Esophagus squamous epithelium (tissue), 5 donors: ENCODE measurements at regions not wholly inside any gene's neighbourhood (a gene's known extent, or its start where the extent isn't known, plus 50 kb on each side); places are given as distances from the start of the nearest gene placed in this dataset.
A peak's percentile ranks its signal among the peaks of the same experiment; 100 is the strongest.

ENCODE experiments used
- DNase-seq: peaks from one replicate; lab custom pipeline; 2025; lab: John Stamatoyannopoulos, UW
- H3K27ac ChIP-seq, 4 donors: fragments of 200-600 bp; sonication (generic); one replicate each; pipeline ENCODE4 v1.5.1; 2016 to 2019; ENCODE audit warnings: mild to moderate bottlenecking in 1 of 4
- H3K27me3 ChIP-seq, 4 donors: fragments of 200-600 bp; sonication (generic); 1 replicate in 3 of 4; 2 replicates in 1 of 4; pipeline versions ENCODE4 v1.5.1 to v1.6.0; 2017 to 2021; ENCODE audit warnings: antibody characterized with exemption in 1 of 4
- H3K36me3 ChIP-seq, 3 donors: fragments of 200-600 bp; sonication (generic); one replicate each; pipeline ENCODE4 v1.5.1; 2016 to 2019
- H3K4me1 ChIP-seq, 3 donors: fragments of 200-600 bp; sonication (generic); one replicate each; pipeline ENCODE4 v1.5.1; 2017 to 2019
- H3K4me3 ChIP-seq, 4 donors: fragments of 200-600 bp; sonication (generic); 1 replicate in 3 of 4; 2 replicates in 1 of 4; pipeline ENCODE4 v1.5.1; 2016 to 2019; ENCODE audit warnings: mild to moderate bottlenecking in 2 of 4, moderate library complexity in 1 of 4
- H3K9me3 ChIP-seq, 3 donors: fragments of 200-600 bp; sonication (generic); one replicate each; pipeline ENCODE4 v1.5.1; 2016 to 2019
- POLR2A ChIP-seq, 4 donors: fragments of 450-650 bp; IDR thresholded peaks; one replicate each; pipeline ENCODE4 v1.6.1; 2017; ENCODE audit warnings: antibody characterized with exemption in 4 of 4, mild to moderate bottlenecking in 4 of 4, moderate library complexity in 3 of 4
- WGBS, 2 donors: methylation state at CpG; one replicate each; pipeline ENCODE4 v1.1.5; 2018; 5-methylcytosine and 5-hydroxymethylcytosine counted together
- intact Hi-C: fragments of 100-400 bp; cut with DNase I; formaldehyde crosslinking; loops from one replicate; pipeline ENCODE4 v1.15.0; 2022
- TF ChIP-seq, protein P1 (sequence below), 6 experiments: fragments of 450-650 bp in 4 of 6; fragments of 200-600 bp in 2 of 6; sonication (generic) in 2 of 6; IDR thresholded peaks; one replicate each; pipeline ENCODE4 v1.5.1; 2016 to 2019; ENCODE audit warnings: antibody characterized with exemption in 6 of 6, mild to moderate bottlenecking in 4 of 6, moderate library complexity in 4 of 6
- donor health status: DM: yes; HTN: yes; CAD: no.

DNA sequence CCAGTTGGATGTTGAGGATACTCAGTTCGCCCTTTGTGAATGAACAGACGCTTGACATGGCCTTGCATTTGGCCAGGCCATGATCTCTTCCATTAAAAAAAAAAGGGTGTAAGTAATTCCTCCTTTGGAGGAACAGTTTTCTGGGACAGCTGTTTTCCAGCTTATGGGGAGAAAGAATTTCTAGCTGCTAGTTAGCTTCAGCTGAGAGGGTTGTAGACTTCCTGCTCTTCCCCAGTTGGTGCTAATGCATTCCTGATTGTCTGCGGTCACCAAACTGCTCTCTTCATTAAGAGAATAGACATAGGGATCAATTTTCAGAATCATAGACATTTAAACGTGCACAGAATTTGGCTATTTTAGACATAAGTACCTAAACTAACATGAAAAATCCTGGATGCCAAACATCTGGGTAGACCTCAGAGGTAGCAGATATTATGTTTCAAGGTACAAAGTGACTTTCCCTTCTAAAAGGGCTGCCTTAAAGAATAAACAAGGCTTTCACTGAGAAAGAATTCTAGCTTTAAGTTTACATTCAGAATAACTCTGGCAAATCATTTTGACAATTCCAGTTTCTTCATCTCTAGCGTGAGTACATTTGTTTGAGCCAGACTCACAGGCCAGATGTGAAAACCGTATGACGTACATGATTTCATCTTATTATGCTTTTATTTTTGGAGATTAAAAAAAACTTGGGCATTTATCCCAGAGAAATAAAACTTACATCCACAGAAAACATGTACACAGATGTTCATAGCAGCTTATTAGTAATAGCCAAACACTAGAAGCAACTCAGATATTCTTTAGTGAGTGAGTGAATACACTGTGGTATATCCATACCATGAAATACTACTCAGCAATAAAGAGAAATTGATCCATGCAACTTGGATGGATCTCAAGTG lies 71.2 kb downstream of the MAIP1 start:
- intact Hi-C loops, result no loop called here
- Histone ChIP-seq H3K9me3 (no peaks in the 10 kb centered on the region), H3K4me3 (no peak overlapping the region), H3K27me3 (no peaks in the 10 kb centered on the region), H3K4me1 (no peaks in the 10 kb centered on the region), H3K36me3 (no peaks in the 10 kb centered on the region), H3K27ac (peak overlapping the region in 2 of 4 donors; percentile 34)
- DNase-seq, result no peak
- TF ChIP-seq POLR2A (IDR thresholded peaks at IDR 0.05), result no peak
- TF ChIP-seq, protein P1, sequence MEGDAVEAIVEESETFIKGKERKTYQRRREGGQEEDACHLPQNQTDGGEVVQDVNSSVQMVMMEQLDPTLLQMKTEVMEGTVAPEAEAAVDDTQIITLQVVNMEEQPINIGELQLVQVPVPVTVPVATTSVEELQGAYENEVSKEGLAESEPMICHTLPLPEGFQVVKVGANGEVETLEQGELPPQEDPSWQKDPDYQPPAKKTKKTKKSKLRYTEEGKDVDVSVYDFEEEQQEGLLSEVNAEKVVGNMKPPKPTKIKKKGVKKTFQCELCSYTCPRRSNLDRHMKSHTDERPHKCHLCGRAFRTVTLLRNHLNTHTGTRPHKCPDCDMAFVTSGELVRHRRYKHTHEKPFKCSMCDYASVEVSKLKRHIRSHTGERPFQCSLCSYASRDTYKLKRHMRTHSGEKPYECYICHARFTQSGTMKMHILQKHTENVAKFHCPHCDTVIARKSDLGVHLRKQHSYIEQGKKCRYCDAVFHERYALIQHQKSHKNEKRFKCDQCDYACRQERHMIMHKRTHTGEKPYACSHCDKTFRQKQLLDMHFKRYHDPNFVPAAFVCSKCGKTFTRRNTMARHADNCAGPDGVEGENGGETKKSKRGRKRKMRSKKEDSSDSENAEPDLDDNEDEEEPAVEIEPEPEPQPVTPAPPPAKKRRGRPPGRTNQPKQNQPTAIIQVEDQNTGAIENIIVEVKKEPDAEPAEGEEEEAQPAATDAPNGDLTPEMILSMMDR (IDR thresholded peaks at IDR 0.05), result no peak
- 81 to 82% methylated on average over 5 to 7 of the region's 7 CpGs for WGBS, 2 donors

DNA sequence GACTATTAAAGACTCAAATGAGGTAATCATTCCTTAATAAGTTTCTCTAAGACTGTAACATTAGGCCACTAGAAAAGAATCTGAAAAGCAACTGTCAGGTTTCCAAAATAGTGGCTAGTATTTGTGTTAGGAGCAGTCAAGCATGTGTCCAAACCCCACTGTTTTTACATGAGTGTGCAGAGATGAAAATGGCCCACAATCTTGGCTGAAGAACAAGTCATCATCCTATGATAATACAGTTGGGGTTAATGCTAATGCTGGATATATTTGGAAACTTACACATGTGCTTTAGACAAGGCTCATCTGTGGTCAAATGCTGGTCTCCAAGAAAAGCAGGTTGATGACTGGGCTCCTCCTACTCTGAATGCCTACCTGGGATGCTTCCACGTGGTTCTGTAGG lies 73.6 kb downstream of the MAIP1 start:
- intact Hi-C loops, result no loop called here
- Histone ChIP-seq H3K36me3 (no peaks in the 10 kb centered on the region), H3K4me3 (no peak overlapping the region), H3K27me3 (no peaks in the 10 kb centered on the region), H3K9me3 (no peaks in the 10 kb centered on the region), H3K27ac (no peak overlapping the region), H3K4me1 (no peaks in the 10 kb centered on the region)
- DNase-seq, result no peak
- TF ChIP-seq, protein P1 (IDR thresholded peaks at IDR 0.05), result no peak
- TF ChIP-seq POLR2A (IDR thresholded peaks at IDR 0.05), result no peak
- WGBS, 2 donors, result 65 to 71% methylated on average over 1 of the region's 1 CpG

DNA sequence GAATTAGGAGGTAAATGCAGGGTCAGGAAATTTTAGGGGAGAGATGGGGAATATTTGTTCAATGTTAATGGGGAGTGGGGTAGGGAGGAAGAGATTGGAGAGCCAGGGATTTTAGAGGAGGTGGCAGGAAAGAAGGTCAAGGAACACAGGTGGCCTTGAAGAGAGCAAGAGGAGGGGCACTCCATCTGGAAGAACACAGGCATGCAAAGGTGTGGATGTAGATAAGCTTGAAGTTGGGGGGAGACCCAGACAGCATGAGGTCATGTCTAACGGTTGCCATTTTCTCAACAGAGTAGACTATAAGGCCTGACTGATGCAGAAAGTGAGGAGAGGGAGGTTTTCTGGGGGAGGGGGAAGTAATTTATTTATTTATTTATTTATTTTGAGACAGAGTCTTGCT lies 77.5 kb downstream of the MAIP1 start:
- Histone ChIP-seq H3K27me3 (no peaks in the 10 kb centered on the region), H3K27ac (no peak overlapping the region), H3K4me3 (no peak overlapping the region), H3K9me3 (no peaks in the 10 kb centered on the region), H3K4me1 (no peaks in the 10 kb centered on the region), H3K36me3 (no peaks in the 10 kb centered on the region)
- WGBS, 2 donors, result 86 to 93% methylated on average over 1 of the region's 1 CpG
- no peak for DNase-seq
- intact Hi-C loops, result no loop called here
- TF ChIP-seq POLR2A (IDR thresholded peaks at IDR 0.05), result no peak
- TF ChIP-seq, protein P1 (IDR thresholded peaks at IDR 0.05), result no peak

DNA sequence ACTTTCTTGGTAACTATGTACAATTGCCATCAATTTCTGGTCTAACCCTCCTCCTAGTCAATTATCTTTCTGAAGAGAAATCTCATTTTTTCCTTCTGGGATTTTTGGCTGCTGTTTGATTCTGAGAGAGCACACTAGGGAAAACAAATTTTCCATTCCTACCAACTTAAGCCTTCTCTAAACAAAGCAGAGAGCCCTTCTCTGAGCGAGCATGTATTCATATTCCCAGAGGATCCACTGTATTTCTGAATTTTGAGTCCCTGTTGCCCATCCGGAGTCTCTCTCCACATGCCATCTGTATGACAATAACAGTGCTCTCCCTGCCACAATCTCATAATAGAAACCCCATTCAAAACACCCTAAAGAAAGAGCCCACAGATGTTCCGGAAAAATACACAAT lies 78.5 kb downstream of the MAIP1 start:
- DNase-seq, result no peak
- Histone ChIP-seq H3K27ac (no peak overlapping the region), H3K27me3 (no peaks in the 10 kb centered on the region), H3K4me1 (no peaks in the 10 kb centered on the region), H3K9me3 (no peaks in the 10 kb centered on the region), H3K4me3 (no peak overlapping the region), H3K36me3 (no peaks in the 10 kb centered on the region)
- WGBS, 2 donors, result 57 to 69% methylated on average over 3 of the region's 3 CpGs
- TF ChIP-seq, protein P1 (IDR thresholded peaks at IDR 0.05), result no peak
- intact Hi-C loops, result no loop called here

DNA sequence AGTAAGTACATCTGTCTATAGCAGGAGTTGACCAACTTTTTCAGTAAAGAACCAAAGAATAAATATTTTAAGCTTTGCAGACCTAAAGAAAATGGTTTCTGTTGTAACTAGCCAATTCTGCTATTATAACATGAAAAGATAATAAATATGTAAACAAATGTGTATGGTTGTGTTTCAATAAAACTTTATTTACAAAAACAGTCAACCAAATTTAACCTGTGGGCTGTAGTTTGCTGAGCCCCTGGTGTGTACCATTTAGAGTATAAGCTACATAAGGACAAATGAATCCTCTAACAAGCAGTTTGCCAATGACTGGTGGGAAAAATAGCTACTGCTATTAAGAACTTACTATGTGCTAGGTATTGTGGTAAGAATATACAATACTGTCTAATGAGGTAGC lies 79.4 kb downstream of the MAIP1 start:
- H3K27ac ChIP-seq, result no peak overlapping the region
- no peaks in the 10 kb centered on the region for H3K36me3 ChIP-seq
- H3K9me3 ChIP-seq, result no peaks in the 10 kb centered on the region
- DNase-seq, result no peak
- no peaks in the 10 kb centered on the region for H3K27me3 ChIP-seq
- H3K4me3 ChIP-seq, result no peak overlapping the region
- TF ChIP-seq POLR2A (IDR thresholded peaks at IDR 0.05), result no peak
- TF ChIP-seq, protein P1 (IDR thresholded peaks at IDR 0.05), result no peak
- no peaks in the 10 kb centered on the region for H3K4me1 ChIP-seq
- intact Hi-C loops, result no loop called here
